GM18519 (cell line): ENCODE measurements at regions not wholly inside any gene's neighbourhood (a gene's known extent, or its start where the extent isn't known, plus 50 kb on each side); places are given as distances from the start of the nearest gene placed in this dataset.
A peak's percentile ranks its signal among the peaks of the same experiment; 100 is the strongest.

ENCODE experiments used
- ATAC-seq: cut with Tn5 transposase; IDR thresholded peaks from one replicate; pipeline ENCODE4 v1.9.1; 2021; ENCODE audit warnings: mild to moderate bottlenecking, moderate library complexity; ENCODE audit not compliant: unreplicated experiment, low FRiP score

DNA sequence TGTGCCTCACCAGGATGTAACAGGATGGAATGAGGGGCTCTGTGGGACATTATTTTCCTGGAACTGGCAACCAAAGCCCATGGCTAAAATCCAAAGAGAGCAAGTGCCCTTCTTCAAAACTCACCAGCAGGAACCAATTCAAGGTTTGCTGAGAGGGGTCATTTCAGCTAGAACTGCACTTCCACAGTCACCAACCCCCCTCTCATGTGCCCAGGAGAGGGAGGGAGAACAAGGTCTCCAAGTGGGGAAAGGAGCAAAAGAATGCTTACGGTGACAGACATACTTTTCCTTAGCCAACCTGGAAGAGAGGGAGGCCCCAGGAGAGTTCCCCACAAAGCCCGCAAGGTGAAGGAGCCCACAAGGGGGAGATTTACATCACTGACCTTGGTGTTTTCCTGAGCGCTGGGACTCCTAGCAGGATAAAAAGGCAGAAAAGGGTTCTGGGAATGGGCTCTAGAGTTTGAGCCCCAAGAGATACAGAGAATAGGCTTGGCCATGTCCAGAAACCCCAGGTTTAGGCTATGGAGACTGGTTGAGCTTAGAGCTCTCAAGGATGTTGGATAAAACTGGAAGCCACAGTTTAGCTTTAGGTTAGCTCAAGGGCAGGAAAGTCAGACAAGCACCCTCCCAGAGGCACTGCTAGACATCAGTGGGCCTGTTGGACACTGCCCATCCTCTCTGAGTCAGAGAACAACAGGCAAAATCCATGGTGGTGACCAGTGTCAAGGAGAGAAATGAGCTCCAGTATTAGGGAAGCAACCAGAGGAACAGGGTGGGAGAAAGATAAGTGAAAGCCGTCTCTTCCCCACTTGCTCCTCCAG is 63.9 kb upstream of the GHITM start:
- ATAC-seq, result no peak

DNA sequence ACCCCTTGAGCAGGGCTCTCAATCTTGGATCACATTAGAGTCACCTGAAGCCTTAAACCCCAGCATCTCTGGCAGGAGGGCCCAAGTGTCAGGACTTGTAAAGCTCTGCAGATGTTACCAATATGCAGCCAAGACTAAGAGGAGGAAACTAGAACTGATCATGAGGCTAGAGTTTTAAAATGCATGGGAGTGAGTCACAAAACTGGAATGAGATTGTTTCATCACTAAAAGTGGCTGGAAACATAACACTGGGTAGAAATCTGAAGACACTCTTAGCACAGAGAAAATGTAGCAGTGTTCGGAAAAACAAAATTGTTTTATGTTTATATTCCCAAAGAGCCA is 63.3 kb upstream of the GHITM start:
- ATAC-seq, result no peak

DNA sequence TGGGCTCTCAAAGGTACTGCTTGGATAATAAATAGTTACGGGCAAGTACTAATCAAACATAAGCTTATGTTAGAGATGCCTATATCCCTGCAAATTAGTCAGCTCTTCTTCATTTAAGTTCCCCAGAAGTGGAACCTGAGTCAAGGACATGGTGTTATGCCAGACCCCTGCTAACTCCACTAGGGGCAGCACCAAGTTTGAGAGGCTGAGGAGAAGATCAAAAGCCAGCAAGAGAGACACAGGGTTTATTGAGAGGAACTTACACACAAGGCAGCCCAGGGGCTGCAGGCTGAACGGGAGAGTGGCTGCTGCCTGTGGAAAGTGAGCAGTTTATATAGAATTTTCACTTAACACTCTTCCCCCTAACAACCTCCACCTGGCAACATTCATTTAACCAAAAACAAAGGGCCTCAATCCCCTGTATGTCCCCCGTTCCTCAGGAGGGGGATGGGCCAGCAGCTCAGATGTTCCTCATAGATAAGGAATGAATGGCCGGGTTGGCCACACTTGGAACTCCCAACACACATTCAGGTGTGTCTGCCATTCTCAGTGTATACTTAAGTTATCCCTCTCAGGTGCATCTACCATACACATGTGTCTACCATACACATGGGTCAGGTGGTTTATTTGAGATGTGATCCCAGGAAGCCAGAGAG is 62.6 kb upstream of the GHITM start:
- ATAC-seq, result peak; percentile 80

DNA sequence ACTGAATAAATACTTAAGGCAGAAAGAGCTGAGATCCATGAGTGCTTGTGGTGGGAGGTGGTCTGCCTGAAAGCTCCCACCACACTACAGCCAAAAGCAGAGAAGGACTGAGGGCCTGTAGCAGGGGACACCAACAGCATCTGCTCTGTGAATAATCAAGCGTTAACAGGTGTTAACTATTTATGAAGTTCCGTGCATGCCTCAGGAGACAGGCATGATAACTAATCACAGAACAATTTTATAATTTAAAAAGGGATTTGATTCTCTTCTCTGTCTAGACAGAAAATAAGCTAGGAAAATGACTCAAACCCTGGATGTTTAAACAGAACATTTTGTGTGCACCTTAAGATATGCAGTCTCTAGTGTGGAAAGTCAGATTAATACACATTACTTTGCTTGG is 61.5 kb upstream of the GHITM start:
- ATAC-seq, result no peak

DNA sequence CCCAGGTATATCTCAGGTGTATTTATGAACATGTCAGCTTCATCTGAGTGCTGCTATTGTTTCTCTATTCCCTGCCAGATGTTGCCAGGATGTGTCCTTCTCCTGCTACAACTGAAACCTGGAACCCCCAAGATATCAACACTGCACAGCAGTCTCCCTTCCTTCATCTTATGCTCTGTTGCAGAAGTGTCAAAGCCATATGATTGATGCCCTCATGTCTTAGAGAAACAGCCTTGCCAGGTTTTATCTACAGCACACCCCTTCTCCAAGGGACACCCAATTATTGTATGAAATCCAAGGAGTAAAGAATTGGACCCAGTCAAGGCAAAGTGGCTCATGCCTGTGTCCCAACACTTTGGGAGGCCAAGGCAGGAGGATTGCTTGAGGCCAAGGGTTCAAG is 60.5 kb upstream of the GHITM start:
- no peak for ATAC-seq

DNA sequence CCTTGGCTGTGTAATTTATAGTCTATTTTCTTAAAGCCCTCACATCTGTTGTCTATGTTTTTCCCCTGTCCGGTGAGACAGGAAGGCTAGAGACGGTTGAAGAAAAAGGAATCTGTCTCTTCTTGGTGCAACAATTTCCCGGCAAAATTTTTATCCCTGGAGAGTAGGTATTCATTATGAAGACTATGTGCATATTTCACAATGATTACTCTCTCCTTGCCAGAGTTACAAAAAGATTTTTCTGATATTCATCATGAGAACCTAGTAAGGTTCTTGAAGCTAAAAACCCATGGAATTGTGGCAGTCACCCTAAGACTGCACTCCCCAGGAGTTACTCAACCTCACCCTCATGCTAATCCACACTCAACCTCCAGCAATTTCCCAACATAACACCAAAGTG is 55.0 kb upstream of the GHITM start:
- ATAC-seq, result no peak

DNA sequence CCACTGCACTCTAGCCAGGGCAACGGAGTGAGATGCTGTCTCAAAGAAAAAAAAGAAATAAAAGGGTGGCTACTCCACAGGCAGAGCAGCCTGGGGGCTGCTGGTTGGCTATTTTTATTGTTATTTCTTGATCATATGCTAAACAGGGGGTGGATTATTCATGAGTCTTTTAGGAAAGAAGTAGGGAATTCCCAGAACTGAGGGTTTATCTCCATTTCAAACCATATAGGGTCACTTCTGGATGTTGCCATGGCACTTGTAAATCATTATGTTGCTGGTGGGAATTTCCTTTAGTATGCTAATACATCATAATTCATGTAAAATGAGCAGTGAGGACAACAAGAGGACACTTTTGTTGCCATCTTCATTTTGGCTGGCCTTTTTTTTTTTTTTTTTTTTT is 52.1 kb upstream of the GHITM start:
- no peak for ATAC-seq

DNA sequence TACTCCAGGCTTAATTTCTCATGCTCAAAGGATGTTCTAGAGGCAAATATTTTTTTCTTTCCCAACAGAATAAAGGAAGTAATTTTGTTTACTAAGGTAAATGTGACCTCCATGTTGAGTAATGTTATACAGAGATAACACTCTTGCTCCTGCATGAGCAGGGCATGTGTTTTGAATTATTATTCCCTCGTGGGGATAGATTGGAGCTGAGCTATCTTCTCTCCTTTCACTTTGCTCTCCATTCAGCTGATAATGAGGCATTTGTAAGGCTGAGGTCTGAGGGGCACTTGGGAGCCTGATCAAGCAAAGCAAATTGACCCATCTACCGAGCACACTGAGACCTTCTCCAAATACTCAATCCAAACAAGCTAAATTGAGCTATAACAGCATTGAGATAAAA is 50.7 kb upstream of the GHITM start:
- ATAC-seq, result no peak

DNA sequence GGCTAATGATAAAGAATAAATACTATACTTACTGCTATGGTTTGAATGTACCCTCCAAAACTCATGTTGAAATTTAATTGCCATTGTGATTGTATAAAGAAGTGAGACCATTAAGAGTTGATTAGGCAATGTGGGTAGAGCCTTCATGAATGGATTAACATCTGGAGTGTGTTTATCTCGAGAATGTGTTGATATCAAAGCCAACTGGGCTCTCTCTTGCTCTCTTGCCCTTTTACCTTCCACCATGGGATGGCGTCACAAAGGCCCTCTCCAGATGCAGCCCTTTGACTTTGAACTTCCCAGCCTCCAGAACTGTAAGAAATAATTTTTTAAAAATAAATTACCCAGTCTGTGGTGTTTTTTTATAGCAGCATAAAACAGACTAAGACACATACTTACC is 50.1 kb upstream of the GHITM start:
- ATAC-seq, result no peak
